Testis (tissue), 2 donors: ENCODE measurements at regions not wholly inside any gene's neighbourhood (a gene's known extent, or its start where the extent isn't known, plus 50 kb on each side); places are given as distances from the start of the nearest gene placed in this dataset.

ENCODE experiments used
- DNase-seq: peaks from one replicate; pipeline ENCODE4 v3.0.0-alpha.2; 2019
- H3K27ac ChIP-seq, 2 donors: fragments of 200-600 bp; sonication (generic); one replicate each; pipeline ENCODE4 v1.5.1; 2019
- H3K27me3 ChIP-seq: fragments of 200-600 bp; sonication (generic); one replicate; pipeline ENCODE4 v1.5.1; 2019
- H3K36me3 ChIP-seq: fragments of 200-600 bp; sonication (generic); one replicate; pipeline ENCODE4 v1.5.1; 2017; ENCODE audit warnings: low read depth; ENCODE audit errors: missing control alignments
- H3K4me1 ChIP-seq: fragments of 200-600 bp; sonication (generic); one replicate; pipeline ENCODE4 v1.5.1; 2019
- H3K4me3 ChIP-seq, 2 donors: fragments of 200-600 bp; sonication (generic); one replicate each; pipeline ENCODE4 v1.5.1; 2017 to 2019
- H3K9me3 ChIP-seq: fragments of 200-600 bp; sonication (generic); one replicate; pipeline ENCODE4 v1.5.1; 2017
- CTCF ChIP-seq, 3 experiments: fragments of 450-650 bp in 2 of 3; fragments of 200-600 bp in 1 of 3; sonication (generic) in 1 of 3; IDR thresholded peaks; one replicate each; pipeline ENCODE4 v1.5.1; 2016 to 2019; ENCODE audit warnings: antibody characterized with exemption in 3 of 3, mild to moderate bottlenecking in 2 of 3, moderate library complexity in 1 of 3
- POLR2A ChIP-seq: fragments of 450-650 bp; IDR thresholded peaks from one replicate; pipeline ENCODE4 v1.6.1; 2017; ENCODE audit warnings: antibody characterized with exemption, mild to moderate bottlenecking, moderate library complexity
- WGBS, 2 donors: methylation state at CpG; one replicate each; pipeline ENCODE4 v1.1.5; 2018; 5-methylcytosine and 5-hydroxymethylcytosine counted together
- intact Hi-C: fragments of 100-400 bp; cut with DNase I; formaldehyde crosslinking; loops from one replicate; pipeline ENCODE4 v1.15.1; 2023; ENCODE audit warnings: low total_unique reads

GRCh38 chr10:30114401-30114800, 55.0 kb upstream of the JCAD start:
- H3K27me3 ChIP-seq = no peaks in the 10 kb centered on the region
- intact Hi-C loops = no loop called here
- no peaks in the 10 kb centered on the region for H3K9me3 ChIP-seq
- no peak overlapping the region for H3K4me3 ChIP-seq
- no peaks in the 10 kb centered on the region for H3K36me3 ChIP-seq
- peaks cover 7% of the 10 kb centered on the region for H3K4me1 ChIP-seq
- peak overlapping the region in 1 of 2 donors; percentile 5 for H3K27ac ChIP-seq
- no peak for DNase-seq
- 93 to 94% methylated on average over 1 of the region's 1 CpG for WGBS, 2 donors
- TF ChIP-seq POLR2A (no peak), CTCF (IDR thresholded peaks at IDR 0.05) (no peak)

GRCh38 chr10:30111340-30112022, 52.1 kb upstream of the JCAD start:
- H3K9me3 ChIP-seq = no peaks in the 10 kb centered on the region
- no peak for TF ChIP-seq POLR2A
- TF ChIP-seq CTCF (IDR thresholded peaks at IDR 0.05) = no peak
- H3K27me3 ChIP-seq = no peaks in the 10 kb centered on the region
- no peak overlapping the region for H3K27ac ChIP-seq
- no peak for DNase-seq
- no peaks in the 10 kb centered on the region for H3K36me3 ChIP-seq
- 56 to 57% methylated on average over 4 of the region's 4 CpGs for WGBS, 2 donors
- peaks cover 15% of the 10 kb centered on the region for H3K4me1 ChIP-seq
- no peak overlapping the region for H3K4me3 ChIP-seq
- intact Hi-C loops = no loop called here
